ENCODE measurements at regions not wholly inside any gene's neighbourhood (a gene's known extent, or its start where the extent isn't known, plus 50 kb on each side); places are given as distances from the start of the nearest gene placed in this dataset.

DNA sequence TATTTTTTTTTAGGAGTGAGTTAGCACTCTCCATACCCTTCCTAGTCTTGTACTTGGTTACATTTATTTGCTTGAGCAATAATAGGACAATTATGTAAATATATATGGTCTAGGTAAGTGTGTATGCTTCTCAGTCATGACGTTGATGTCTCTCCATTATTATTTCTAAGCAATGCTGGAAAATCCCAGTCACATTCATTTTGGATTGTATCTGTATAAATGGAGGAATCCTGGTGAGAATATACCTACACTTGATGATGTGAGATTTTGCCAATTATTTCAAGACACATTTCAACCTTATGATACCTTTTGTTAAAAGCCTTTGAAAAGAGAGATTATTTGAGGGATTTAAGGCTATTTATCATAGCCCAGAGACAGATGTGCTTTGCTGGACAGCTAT is 2244.5 kb upstream of the WWC1 start:
- no peaks in the 10 kb centered on the region for H3K27me3 ChIP-seq
- no peak overlapping the region for H3K4me3 ChIP-seq (replicated peaks in 1 of 3)
- H3K9me3 ChIP-seq: no peaks in the 10 kb centered on the region
- H3K36me3 ChIP-seq: no peaks in the 10 kb centered on the region
- 74 to 80% methylated on average over 1 of the region's 1 CpG for WGBS, 2 donors
- no peak for TF ChIP-seq POLR2A (IDR thresholded peaks at IDR 0.05)
- TF ChIP-seq, protein P1, sequence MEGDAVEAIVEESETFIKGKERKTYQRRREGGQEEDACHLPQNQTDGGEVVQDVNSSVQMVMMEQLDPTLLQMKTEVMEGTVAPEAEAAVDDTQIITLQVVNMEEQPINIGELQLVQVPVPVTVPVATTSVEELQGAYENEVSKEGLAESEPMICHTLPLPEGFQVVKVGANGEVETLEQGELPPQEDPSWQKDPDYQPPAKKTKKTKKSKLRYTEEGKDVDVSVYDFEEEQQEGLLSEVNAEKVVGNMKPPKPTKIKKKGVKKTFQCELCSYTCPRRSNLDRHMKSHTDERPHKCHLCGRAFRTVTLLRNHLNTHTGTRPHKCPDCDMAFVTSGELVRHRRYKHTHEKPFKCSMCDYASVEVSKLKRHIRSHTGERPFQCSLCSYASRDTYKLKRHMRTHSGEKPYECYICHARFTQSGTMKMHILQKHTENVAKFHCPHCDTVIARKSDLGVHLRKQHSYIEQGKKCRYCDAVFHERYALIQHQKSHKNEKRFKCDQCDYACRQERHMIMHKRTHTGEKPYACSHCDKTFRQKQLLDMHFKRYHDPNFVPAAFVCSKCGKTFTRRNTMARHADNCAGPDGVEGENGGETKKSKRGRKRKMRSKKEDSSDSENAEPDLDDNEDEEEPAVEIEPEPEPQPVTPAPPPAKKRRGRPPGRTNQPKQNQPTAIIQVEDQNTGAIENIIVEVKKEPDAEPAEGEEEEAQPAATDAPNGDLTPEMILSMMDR (IDR thresholded peaks at IDR 0.05): no peak
- intact Hi-C loops (cut with DNase I): no loop called here
- no peak for DNase-seq
- H3K4me1 ChIP-seq: no peaks in the 10 kb centered on the region
- no peak overlapping the region for H3K27ac ChIP-seq

DNA sequence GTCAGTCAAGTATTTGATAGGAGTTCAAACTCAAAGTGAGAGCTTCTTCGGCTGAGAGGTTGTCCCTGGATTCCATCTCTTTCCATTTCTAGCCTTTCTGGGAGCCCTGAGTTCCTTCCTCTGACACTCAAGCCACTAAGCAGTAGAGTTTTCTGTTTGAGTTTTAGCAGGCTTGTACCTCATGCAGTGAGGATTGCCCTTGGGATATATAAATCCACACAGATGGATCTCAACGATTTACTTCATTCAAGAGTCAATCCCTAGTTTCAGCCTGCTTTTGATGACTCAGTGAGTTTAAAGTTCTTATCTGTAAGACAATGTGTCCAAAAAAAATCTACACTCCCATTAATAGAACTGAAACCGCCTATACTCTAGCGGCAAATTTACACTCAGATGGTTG is 2240.9 kb upstream of the WWC1 start:
- Histone ChIP-seq H3K27me3 (no peaks in the 10 kb centered on the region), H3K4me1 (no peaks in the 10 kb centered on the region), H3K4me3 (replicated peaks in 1 of 3) (no peak overlapping the region), H3K27ac (no peak overlapping the region), H3K9me3 (no peaks in the 10 kb centered on the region), H3K36me3 (no peaks in the 10 kb centered on the region)
- TF ChIP-seq, protein P1 (IDR thresholded peaks at IDR 0.05): no peak
- no peak for TF ChIP-seq POLR2A (IDR thresholded peaks at IDR 0.05)
- intact Hi-C loops (cut with DNase I): no loop called here
- whole genome bisulfite sequencing, 2 donors: 77 to 85% methylated on average over 4 of the region's 4 CpGs
- DNase-seq: no peak

DNA sequence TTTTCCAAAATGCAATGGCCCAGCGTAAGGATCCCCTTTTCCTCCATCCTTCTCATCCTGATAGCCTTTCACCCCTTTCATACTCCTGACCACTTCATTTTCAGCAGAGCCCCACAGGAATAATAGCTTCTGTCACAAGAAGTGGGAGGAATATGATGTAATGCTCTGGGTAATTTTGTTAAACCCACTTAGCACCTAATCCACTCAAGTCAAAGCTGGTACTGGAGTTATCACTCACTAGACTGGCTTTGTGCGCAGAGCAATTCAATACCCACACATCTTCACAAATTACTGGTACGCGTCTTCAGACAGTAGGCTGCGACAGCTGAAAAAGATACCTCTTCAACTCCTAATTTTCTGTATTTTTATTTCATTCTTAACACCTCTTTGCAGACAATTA is 2232.8 kb upstream of the WWC1 start:
- Histone ChIP-seq H3K27ac (no peak overlapping the region), H3K27me3 (no peaks in the 10 kb centered on the region), H3K4me3 (replicated peaks in 1 of 3) (no peak overlapping the region), H3K4me1 (no peaks in the 10 kb centered on the region), H3K9me3 (no peaks in the 10 kb centered on the region), H3K36me3 (no peaks in the 10 kb centered on the region)
- WGBS, 2 donors: 97 to 98% methylated on average over 5 of the region's 5 CpGs
- TF ChIP-seq, protein P1 (IDR thresholded peaks at IDR 0.05): no peak
- TF ChIP-seq POLR2A (IDR thresholded peaks at IDR 0.05): no peak
- no peak for DNase-seq
- intact Hi-C loops (cut with DNase I): no loop called here

DNA sequence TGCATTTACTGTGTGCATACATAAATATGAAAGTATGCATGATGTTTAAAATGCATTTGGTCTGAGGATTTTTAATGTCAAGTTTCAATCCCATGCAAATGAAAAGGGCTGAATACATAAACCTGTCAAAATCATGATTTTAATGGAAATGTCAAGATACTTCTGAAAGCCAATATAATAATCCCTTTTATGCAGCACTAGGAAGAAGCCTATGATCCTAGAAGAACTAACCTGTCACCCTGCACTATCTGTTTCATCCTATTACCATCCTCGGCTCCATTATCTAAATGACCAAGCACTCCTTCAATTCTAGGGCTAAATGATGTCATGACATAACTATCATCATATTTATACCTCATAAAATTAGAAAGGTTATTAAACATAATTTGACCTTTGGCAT is 2229.4 kb upstream of the WWC1 start:
- intact Hi-C loops (cut with DNase I): no loop called here
- no peak for DNase-seq
- no peaks in the 10 kb centered on the region for H3K9me3 ChIP-seq
- no peak for TF ChIP-seq POLR2A (IDR thresholded peaks at IDR 0.05)
- TF ChIP-seq, protein P1 (IDR thresholded peaks at IDR 0.05): no peak
- H3K36me3 ChIP-seq: no peaks in the 10 kb centered on the region
- H3K27me3 ChIP-seq: no peaks in the 10 kb centered on the region
- no peak overlapping the region for H3K27ac ChIP-seq
- no peaks in the 10 kb centered on the region for H3K4me1 ChIP-seq
- WGBS, 2 donors: 96 to 97% methylated on average over 1 of the region's 1 CpG
- H3K4me3 ChIP-seq (replicated peaks in 1 of 3): no peak overlapping the region

DNA sequence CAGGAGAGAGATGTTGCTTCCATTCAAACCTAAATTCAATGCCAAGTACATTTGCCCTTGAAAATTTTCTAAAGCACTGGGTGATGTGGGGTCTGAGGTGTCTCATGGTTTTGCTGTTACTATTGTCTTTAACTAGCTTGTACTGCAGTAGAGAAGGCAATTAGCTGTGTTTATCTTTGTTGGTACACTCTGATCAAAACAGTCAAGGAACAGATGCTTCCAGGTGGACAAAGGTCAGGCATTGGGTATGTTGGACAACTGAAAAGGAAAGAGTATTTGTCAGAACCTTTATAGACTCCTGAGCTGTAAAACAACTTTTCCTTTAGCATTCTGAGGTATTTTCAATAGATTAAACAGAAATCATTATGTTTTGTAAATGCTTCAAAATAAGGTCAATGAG is 2228.7 kb upstream of the WWC1 start:
- no peaks in the 10 kb centered on the region for H3K27me3 ChIP-seq
- intact Hi-C loops (cut with DNase I): no loop called here
- no peaks in the 10 kb centered on the region for H3K9me3 ChIP-seq
- no peak overlapping the region for H3K27ac ChIP-seq
- no peaks in the 10 kb centered on the region for H3K36me3 ChIP-seq
- DNase-seq: no peak
- H3K4me3 ChIP-seq (replicated peaks in 1 of 3): no peak overlapping the region
- no peak for TF ChIP-seq POLR2A (IDR thresholded peaks at IDR 0.05)
- TF ChIP-seq, protein P1 (IDR thresholded peaks at IDR 0.05): no peak
- no peaks in the 10 kb centered on the region for H3K4me1 ChIP-seq

All from thyroid gland (tissue), 4 donors.